GM23338 (cell line): ENCODE measurements at regions not wholly inside any gene's neighbourhood (a gene's known extent, or its start where the extent isn't known, plus 50 kb on each side); places are given as distances from the start of the nearest gene placed in this dataset.
A peak's percentile ranks its signal among the peaks of the same experiment; 100 is the strongest.

Source experiments
- ATAC-seq: fragments of 200-7000 bp; cut with Tn5 transposase; 3 replicates; pipeline ENCODE4 v1.9.1; 2020
- DNase-seq: peaks from one replicate; pipeline ENCODE4 v3.0.0-alpha.2; 2015; ENCODE audit warnings: low spot score
- H2AFZ ChIP-seq: fragments of 200-600 bp; sonication (generic); 2 replicates; pipeline ENCODE4 v1.8.0; 2016; ENCODE audit warnings: antibody characterized with exemption, mild to moderate bottlenecking, moderate library complexity
- H3F3A ChIP-seq: fragments of 200-600 bp; sonication (generic); replicated peaks from 2 replicates; pipeline ENCODE4 v1.8.0; 2017; ENCODE audit warnings: antibody characterized with exemption, mixed run types, low read depth
- H3K27ac ChIP-seq: fragments of 200-600 bp; sonication (generic); 2 replicates; pipeline ENCODE4 v1.6.1; 2016; ENCODE audit warnings: low read depth
- H3K27me3 ChIP-seq: fragments of 200-600 bp; sonication (generic); 2 replicates; pipeline ENCODE4 v1.8.0; 2016; ENCODE audit warnings: mild to moderate bottlenecking, mixed run types, moderate library complexity; ENCODE audit not compliant: insufficient read depth
- H3K36me3 ChIP-seq: fragments of 200-600 bp; sonication (generic); 2 replicates; pipeline ENCODE4 v1.8.0; 2016; ENCODE audit warnings: mild to moderate bottlenecking; ENCODE audit not compliant: insufficient read depth
- H3K4me1 ChIP-seq: fragments of 200-600 bp; sonication (generic); 2 replicates; pipeline ENCODE4 v1.8.0; 2016; ENCODE audit warnings: mild to moderate bottlenecking, moderate library complexity; ENCODE audit not compliant: insufficient read depth
- H3K4me2 ChIP-seq: fragments of 200-600 bp; sonication (generic); 2 replicates; pipeline ENCODE4 v1.7.1; 2017; ENCODE audit warnings: mixed run types
- H3K4me3 ChIP-seq: fragments of 200-600 bp; sonication (generic); 2 replicates; pipeline ENCODE4 v1.6.1; 2016; ENCODE audit warnings: mixed run types
- H3K79me2 ChIP-seq: fragments of 200-600 bp; sonication (generic); replicated peaks from 2 replicates; pipeline ENCODE4 v1.8.0; 2017; ENCODE audit warnings: mild to moderate bottlenecking; ENCODE audit not compliant: insufficient read depth
- H3K9me2 ChIP-seq: fragments of 200-600 bp; sonication (generic); 2 replicates; pipeline ENCODE4 v1.8.0; 2017; ENCODE audit not compliant: insufficient read depth
- H4K20me1 ChIP-seq: fragments of 200-600 bp; sonication (generic); replicated peaks from 2 replicates; pipeline ENCODE4 v1.8.0; 2017; ENCODE audit warnings: mild to moderate bottlenecking; ENCODE audit not compliant: insufficient read depth
- H3K27ac Mint-ChIP-seq: 2 replicates; pipeline ENCODE4 v1.8.0; 2020; ENCODE audit warnings: inconsistent platforms, mild to moderate bottlenecking, moderate library complexity, mixed read lengths
- H3K27me3 Mint-ChIP-seq: 3 replicates; pipeline ENCODE4 v1.8.0; 2022; ENCODE audit warnings: low read depth, mild to moderate bottlenecking, moderate library complexity, mixed read lengths, inconsistent platforms; ENCODE audit not compliant: insufficient read depth, poor library complexity
- H3K36me3 Mint-ChIP-seq: 3 replicates; pipeline ENCODE4 v1.8.0; 2021; ENCODE audit warnings: low read depth, mild to moderate bottlenecking, inconsistent platforms, moderate library complexity, mixed read lengths
- H3K4me1 Mint-ChIP-seq: 3 replicates; pipeline ENCODE4 v1.8.0; 2020; ENCODE audit warnings: mild to moderate bottlenecking, inconsistent platforms, mixed read lengths
- H3K4me3 Mint-ChIP-seq: 3 replicates; pipeline ENCODE4 v1.8.0; 2021; ENCODE audit warnings: moderate library complexity, mild to moderate bottlenecking, inconsistent platforms, mixed read lengths
- H3K9me3 Mint-ChIP-seq: 3 replicates; pipeline ENCODE4 v1.8.0; 2020; ENCODE audit warnings: moderate library complexity, mild to moderate bottlenecking, inconsistent platforms, mixed read lengths
- CTCF ChIP-seq, 2 experiments: fragments of 200-600 bp in 1 of 2; sonication (generic) in 1 of 2; conservative IDR thresholded peaks; 2 replicates each; pipeline versions ENCODE4 v1.5.1 to v1.6.1; 2016 to 2017; ENCODE audit warnings: antibody characterized with exemption in 2 of 2, low read depth in 2 of 2, mild to moderate bottlenecking in 2 of 2, moderate library complexity in 1 of 2
- EZH2phosphoT487 ChIP-seq: fragments of 200-600 bp; sonication (generic); IDR thresholded peaks from one replicate; pipeline ENCODE4 v1.8.1; 2018; ENCODE audit warnings: antibody characterized with exemption; ENCODE audit not compliant: unreplicated experiment
- STAT1 ChIP-seq: IDR thresholded peaks from one replicate; pipeline ENCODE4 v1.6.1; 2016; ENCODE audit warnings: antibody characterized with exemption; ENCODE audit not compliant: unreplicated experiment
- ZNF462 ChIP-seq: fragments of 250-450 bp; sonication (Bioruptor Pico); IDR thresholded peaks from 2 replicates; pipeline ENCODE4 v1.5.0; 2020; ENCODE audit warnings: mild to moderate bottlenecking, moderate library complexity

GRCh38 chr13:106906426-106906996, 338.6 kb upstream of the ARGLU1 start (continued):
- TF ChIP-seq ZNF462, result no peak

GRCh38 chr13:106905380-106906162, 337.6 kb upstream of the ARGLU1 start:
- Histone ChIP-seq H4K20me1 (no peaks in the 10 kb centered on the region), H3K4me2 (no peak overlapping the region), H3K27me3 (no peaks in the 10 kb centered on the region), H3K27ac (no peak overlapping the region), H3K79me2 (no peaks in the 10 kb centered on the region), H3K9me2 (0 out of 2 replicates have a peak, but pooled peaks cover 2% of the 10 kb centered on the region), H3K4me3 (no peak overlapping the region), H2AFZ (peak overlapping the region; percentile 91), H3K4me1 (no peaks in the 10 kb centered on the region), H3F3A (no peaks in the 10 kb centered on the region), H3K36me3 (no peaks in the 10 kb centered on the region)
- no peak overlapping the region for H3K4me3 Mint-ChIP-seq
- TF ChIP-seq ZNF462 (no peak), CTCF (conservative IDR thresholded peaks at IDR 0.05; ENCODE audit: low read depth in 2 of 2) (no peak), EZH2phosphoT487 (no peak), STAT1 (no peak)
- DNase-seq, result no peak
- H3K27ac Mint-ChIP-seq, result no peak overlapping the region
- peaks cover 12% of the 10 kb centered on the region for H3K4me1 Mint-ChIP-seq
- ATAC-seq, result peak; percentile 41; the same call in 2 of the 3 replicates
- no peaks in the 10 kb centered on the region for H3K27me3 Mint-ChIP-seq
- no peaks in the 10 kb centered on the region for H3K36me3 Mint-ChIP-seq
- no peaks in the 10 kb centered on the region for H3K9me3 Mint-ChIP-seq
